Stimulated activated CD8-positive, alpha-beta memory T cell treated with anti-CD3 and anti-CD28 coated beads, Interleukin-12 subunit alpha, Interleukin-12 subunit beta, amount 100 ng/mL, for 1 hour (primary cell): ENCODE measurements at regions not wholly inside any gene's neighbourhood (a gene's known extent, or its start where the extent isn't known, plus 50 kb on each side); places are given as distances from the start of the nearest gene placed in this dataset.

Source experiments
- DNase-seq: peaks from one replicate; pipeline ENCODE4 v3.0.0-alpha.2; 2020; ENCODE audit warnings: low read depth

- DNase-seq: no peak
Measured at GRCh38 chr2:204049635-204050034, 113.1 kb downstream of the ICOS start.

- DNase-seq: no peak
Measured at GRCh38 chr2:204050681-204051080, 114.1 kb downstream of the ICOS start.

- DNase-seq: no peak
Measured at GRCh38 chr2:204051476-204051875, 114.9 kb downstream of the ICOS start.

GRCh38 chr2:204051984-204052556, 115.5 kb downstream of the ICOS start:
- DNase-seq: no peak

GRCh38 chr2:204059016-204059415, 122.5 kb downstream of the ICOS start:
- no peak for DNase-seq

GRCh38 chr2:204060841-204061240, 124.3 kb downstream of the ICOS start:
- DNase-seq: no peak

- no peak for DNase-seq
Measured at GRCh38 chr2:204061241-204061640, 124.7 kb downstream of the ICOS start.

GRCh38 chr2:204064119-204064518, 127.6 kb downstream of the ICOS start:
- DNase-seq: no peak

- DNase-seq: no peak
Measured at GRCh38 chr2:204065566-204065965, 129.0 kb downstream of the ICOS start.

GRCh38 chr2:204066051-204066450, 129.5 kb downstream of the ICOS start:
- no peak for DNase-seq

- no peak for DNase-seq
Measured at GRCh38 chr2:204069804-204070203, 133.2 kb downstream of the ICOS start.

GRCh38 chr2:204072443-204073324, 136.1 kb downstream of the ICOS start:
- peak; percentile 26 for DNase-seq

- DNase-seq: no peak
Measured at GRCh38 chr2:204074456-204074855, 137.9 kb downstream of the ICOS start.

- no peak for DNase-seq
Measured at GRCh38 chr2:204078003-204078698, 141.6 kb downstream of the ICOS start.

- no peak for DNase-seq
Measured at GRCh38 chr2:204081487-204082425, 145.2 kb downstream of the ICOS start.

- no peak for DNase-seq
Measured at GRCh38 chr2:204086167-204086566, 149.6 kb downstream of the ICOS start.

- DNase-seq: no peak
Measured at GRCh38 chr2:204089105-204089504, 152.5 kb downstream of the ICOS start.

GRCh38 chr2:204089574-204089973, 153.0 kb downstream of the ICOS start:
- DNase-seq: no peak

- DNase-seq: no peak
Measured at GRCh38 chr2:204090021-204090420, 153.5 kb downstream of the ICOS start.

GRCh38 chr2:204104811-204105210, 168.2 kb downstream of the ICOS start:
- DNase-seq: no peak

GRCh38 chr2:204108330-204108751, 171.8 kb downstream of the ICOS start:
- peak; percentile 13 for DNase-seq

GRCh38 chr2:204108781-204109295, 172.3 kb downstream of the ICOS start:
- no peak for DNase-seq
